GM12878 (cell line): ENCODE measurements at regions not wholly inside any gene's neighbourhood (a gene's known extent, or its start where the extent isn't known, plus 50 kb on each side); places are given as distances from the start of the nearest gene placed in this dataset.
A peak's percentile ranks its signal among the peaks of the same experiment; 100 is the strongest.

ENCODE experiments used
- ATAC-seq: fragments of 200-7000 bp; cut with Tn5 transposase; 3 replicates; pipeline ENCODE4 v1.9.1; 2020; ENCODE audit warnings: mild to moderate bottlenecking, moderate library complexity
- BruUV-seq: library from RNA; stranded (reverse); fragments of 400-500 nt; replicated peaks from 2 replicates; lab custom pipeline; 2021; lab: Mats Ljungman, UMichigan
- CTCF ChIA-PET: fragments of 300-600 bp; sonication (Branson Sonifier 250); formaldehyde crosslinking; extraction: SDS; loops from one replicate; lab custom pipeline; 2021; ENCODE audit warnings: inconsistent platforms; lab: Yijun Ruan, JAX
- POLR2A ChIA-PET: fragments of 350-600 bp; formaldehyde crosslinking; extraction: SDS; loops from one replicate; lab custom pipeline; 2021; ENCODE audit warnings: inconsistent platforms; lab: Charles Lee
- RAD21 ChIA-PET: fragments of 300-600 bp; sonication (Branson Sonifier 250); formaldehyde crosslinking; loops from one replicate; lab custom pipeline; 2023; ENCODE audit warnings: antibody characterized with exemption; ENCODE audit not compliant: unreplicated experiment; lab: Charles Lee
- SMC1A ChIA-PET: fragments of 300-600 bp; sonication (Branson Sonifier 250); formaldehyde crosslinking; loops from one replicate; lab custom pipeline; 2023; ENCODE audit not compliant: unreplicated experiment, uncharacterized antibody; lab: Charles Lee
- DNase-seq: peaks from one replicate; pipeline ENCODE4 v3.0.0-alpha.2; 2011; ENCODE audit warnings: low read depth, low spot score
- FAIRE-seq: peaks from 3 replicates; lab custom pipeline; 2011; peaks lifted over from hg19 to GRCh38; lab: Jason Lieb, UNC
- H2AFZ ChIP-seq: 2 replicates; pipeline ENCODE4 v1.6.0; 2011; ENCODE audit warnings: low read depth, low read length, control low read depth; ENCODE audit not compliant: control insufficient read depth
- H3K27ac ChIP-seq: 2 replicates; pipeline ENCODE4 v1.5.1; 2011; ENCODE audit warnings: control low read depth; ENCODE audit not compliant: control insufficient read depth, insufficient read depth
- H3K27me3 ChIP-seq, 2 experiments: replicated peaks in 1 of 2; 2 replicates each; pipeline versions ENCODE4 v1.6.0 to v1.6.1; 2011; ENCODE audit warnings: low read length in 1 of 2; ENCODE audit not compliant: control insufficient read depth in 2 of 2, insufficient read depth in 2 of 2
- H3K36me3 ChIP-seq, 2 experiments: 2 replicates each; pipeline ENCODE4 v1.5.1; 2011; ENCODE audit warnings: low read length in 1 of 2; ENCODE audit not compliant: control insufficient read depth in 2 of 2, insufficient read depth in 2 of 2
- H3K4me1 ChIP-seq: 2 replicates; pipeline ENCODE4 v1.6.1; 2011; ENCODE audit warnings: mild to moderate bottlenecking, low read length, moderate library complexity, mixed read lengths; ENCODE audit not compliant: control insufficient read depth, insufficient read depth
- H3K4me2 ChIP-seq: 2 replicates; pipeline ENCODE4 v1.6.0; 2011; ENCODE audit warnings: control low read depth; ENCODE audit not compliant: control insufficient read depth, insufficient read depth
- H3K4me3 ChIP-seq: fragments of 200-600 bp; sonication (generic); 2 replicates; pipeline ENCODE4 v1.5.1; 2016
- H3K79me2 ChIP-seq: 2 replicates; pipeline ENCODE4 v1.6.0; 2011; ENCODE audit warnings: low read length; ENCODE audit not compliant: control insufficient read depth, insufficient read depth
- H3K9ac ChIP-seq: 2 replicates; pipeline ENCODE4 v1.8.0; 2011; ENCODE audit warnings: low read length, control low read depth, mixed read lengths; ENCODE audit not compliant: control insufficient read depth, insufficient read depth
- H3K9me3 ChIP-seq: replicated peaks from 3 replicates; pipeline ENCODE4 v1.5.1; 2011; ENCODE audit warnings: mild to moderate bottlenecking, low read length; ENCODE audit not compliant: control insufficient read depth, insufficient read depth
- H4K20me1 ChIP-seq: 2 replicates; pipeline ENCODE4 v1.6.0; 2011; ENCODE audit not compliant: control insufficient read depth, insufficient read depth
- ATF3 ChIP-seq: IDR thresholded peaks from 2 replicates; pipeline ENCODE4 v1.6.1; 2011; ENCODE audit warnings: low read depth, mild to moderate bottlenecking, low read length, moderate library complexity, borderline replicate concordance; ENCODE audit errors: extremely low read depth
- BCLAF1 ChIP-seq: fragments of 450-650 bp; IDR thresholded peaks from 2 replicates; pipeline ENCODE4 v1.6.1; 2017; ENCODE audit warnings: antibody characterized with exemption, mild to moderate bottlenecking, moderate library complexity
- BMI1 ChIP-seq: fragments of 450-650 bp; IDR thresholded peaks from 2 replicates; pipeline ENCODE4 v1.6.1; 2016; ENCODE audit warnings: mild to moderate bottlenecking, moderate library complexity, borderline replicate concordance
- CREB1 ChIP-seq: IDR thresholded peaks from 2 replicates; pipeline ENCODE4 v1.6.1; 2012; ENCODE audit warnings: low read depth, mild to moderate bottlenecking, inconsistent platforms
- NRF1 ChIP-seq: conservative IDR thresholded peaks from 2 replicates; pipeline ENCODE4 v1.6.1; 2011; ENCODE audit warnings: mild to moderate bottlenecking, low read depth, low read length, improper control_type of control experiment
- SP1 ChIP-seq: IDR thresholded peaks from one replicate; pipeline ENCODE4 v1.6.1; 2011; ENCODE audit warnings: low read depth, low read length
- TCF7 ChIP-seq: IDR thresholded peaks from 2 replicates; pipeline ENCODE4 v1.6.1; 2014; ENCODE audit warnings: antibody characterized with exemption, borderline replicate concordance
- YBX1 ChIP-seq: fragments of 450-650 bp; IDR thresholded peaks from 2 replicates; pipeline ENCODE4 v1.6.1; 2016; ENCODE audit warnings: antibody characterized with exemption
- YY1 ChIP-seq: IDR thresholded peaks from 2 replicates; pipeline ENCODE4 v1.6.1; 2011; ENCODE audit warnings: low read depth, mild to moderate bottlenecking, low read length
- ZNF384 ChIP-seq: IDR thresholded peaks from 2 replicates; pipeline ENCODE4 v1.6.1; 2012; ENCODE audit warnings: low read depth, mild to moderate bottlenecking, low read length, improper control_type of control experiment, borderline replicate concordance
- ZZZ3 ChIP-seq: IDR thresholded peaks from 2 replicates; pipeline ENCODE4 v1.6.1; 2011; ENCODE audit warnings: low read depth; ENCODE audit not compliant: control insufficient read depth, insufficient read length
- WGBS: methylation state at CpG from one replicate; pipeline ENCODE4 v1.1.6; 2016; ENCODE audit warnings: low lambda C conversion rate; ENCODE audit not compliant: insufficient replicate concordance, insufficient coverage; ENCODE audit errors: missing lambda C conversion rate; 5-methylcytosine and 5-hydroxymethylcytosine counted together
- in situ Hi-C: fragments of 300-500 bp; cut with MboI; formaldehyde crosslinking; loops from 9 replicates; pipeline ENCODE4 v1.14.3; 2018; ENCODE audit warnings: mixed read lengths
- intact Hi-C: fragments of 100-400 bp; cut with micrococcal nuclease; formaldehyde crosslinking; loops from one replicate; pipeline ENCODE4 v1.14.2; 2022; ENCODE audit not compliant: unreplicated experiment
- TF ChIP-seq, protein P1 (sequence below): fragments of 450-650 bp; formaldehyde crosslinking; IDR thresholded peaks from 2 replicates; pipeline ENCODE4 v1.4.0; 2020; ENCODE audit warnings: mild to moderate bottlenecking, moderate library complexity

- Histone ChIP-seq H3K9ac (no peak overlapping the region), H3K4me1 (peaks cover 4% of the 10 kb centered on the region; the same call in 1 of the 2 replicates), H3K4me3 (no peak overlapping the region; the same call in 1 of the 2 replicates), H3K4me2 (peak overlapping the region; percentile 44), H3K79me2 (no peaks in the 10 kb centered on the region), H3K27me3 (no peaks in the 10 kb centered on the region), H3K27ac (no peak overlapping the region; the same call in 1 of the 2 replicates), H3K9me3 (no peaks in the 10 kb centered on the region; the same call in 2 of the 3 replicates), H2AFZ (peak overlapping the region; percentile 75), H3K36me3 (no peaks in the 10 kb centered on the region), H4K20me1 (no peaks in the 10 kb centered on the region)
- SMC1A ChIA-PET: interaction anchor here (0.8 to 1.3 kb wide), 2 partner anchors 9 to 91 kb away, joined by 3 to 5 read pairs; no protein-coding TSS in a partner anchor
- no peak for FAIRE-seq
- POLR2A ChIA-PET: no interaction called here
- in situ Hi-C loops: no loop called here
- RAD21 ChIA-PET: interaction anchor here (0.9 kb wide), 1 partner anchor 9 kb away, joined by 3 read pairs; no protein-coding TSS in a partner anchor
- no peak for DNase-seq
- intact Hi-C loops: no loop called here
- peak; percentile 67 for ATAC-seq
- WGBS: 29% methylated on average over 9 of the region's 9 CpGs
- CTCF ChIA-PET: interaction anchor here (0.5 kb wide), 1 partner anchor 77 kb away, joined by 3 read pairs; no protein-coding TSS in a partner anchor
- no TSS peak for BruUV-seq
- TF ChIP-seq, protein P1, sequence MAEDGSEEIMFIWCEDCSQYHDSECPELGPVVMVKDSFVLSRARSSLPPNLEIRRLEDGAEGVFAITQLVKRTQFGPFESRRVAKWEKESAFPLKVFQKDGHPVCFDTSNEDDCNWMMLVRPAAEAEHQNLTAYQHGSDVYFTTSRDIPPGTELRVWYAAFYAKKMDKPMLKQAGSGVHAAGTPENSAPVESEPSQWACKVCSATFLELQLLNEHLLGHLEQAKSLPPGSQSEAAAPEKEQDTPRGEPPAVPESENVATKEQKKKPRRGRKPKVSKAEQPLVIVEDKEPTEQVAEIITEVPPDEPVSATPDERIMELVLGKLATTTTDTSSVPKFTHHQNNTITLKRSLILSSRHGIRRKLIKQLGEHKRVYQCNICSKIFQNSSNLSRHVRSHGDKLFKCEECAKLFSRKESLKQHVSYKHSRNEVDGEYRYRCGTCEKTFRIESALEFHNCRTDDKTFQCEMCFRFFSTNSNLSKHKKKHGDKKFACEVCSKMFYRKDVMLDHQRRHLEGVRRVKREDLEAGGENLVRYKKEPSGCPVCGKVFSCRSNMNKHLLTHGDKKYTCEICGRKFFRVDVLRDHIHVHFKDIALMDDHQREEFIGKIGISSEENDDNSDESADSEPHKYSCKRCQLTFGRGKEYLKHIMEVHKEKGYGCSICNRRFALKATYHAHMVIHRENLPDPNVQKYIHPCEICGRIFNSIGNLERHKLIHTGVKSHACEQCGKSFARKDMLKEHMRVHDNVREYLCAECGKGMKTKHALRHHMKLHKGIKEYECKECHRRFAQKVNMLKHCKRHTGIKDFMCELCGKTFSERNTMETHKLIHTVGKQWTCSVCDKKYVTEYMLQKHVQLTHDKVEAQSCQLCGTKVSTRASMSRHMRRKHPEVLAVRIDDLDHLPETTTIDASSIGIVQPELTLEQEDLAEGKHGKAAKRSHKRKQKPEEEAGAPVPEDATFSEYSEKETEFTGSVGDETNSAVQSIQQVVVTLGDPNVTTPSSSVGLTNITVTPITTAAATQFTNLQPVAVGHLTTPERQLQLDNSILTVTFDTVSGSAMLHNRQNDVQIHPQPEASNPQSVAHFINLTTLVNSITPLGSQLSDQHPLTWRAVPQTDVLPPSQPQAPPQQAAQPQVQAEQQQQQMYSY: no peak
- TF ChIP-seq BCLAF1 (no peak), NRF1 (no peak), CREB1 (no peak), YBX1 (no peak), SP1 (no peak), ATF3 (no peak), ZZZ3 (no peak), YY1 (no peak), TCF7 (no peak), BMI1 (no peak), ZNF384 (no peak)
Observed at GRCh38 chr6:22381845-22382544, 85.2 kb upstream of the PRL start.
